Astrocyte (in vitro differentiated cells and primary cell): ENCODE measurements at regions not wholly inside any gene's neighbourhood (a gene's known extent, or its start where the extent isn't known, plus 50 kb on each side); places are given as distances from the start of the nearest gene placed in this dataset.

Experiments used
- CTCF ChIP-seq: IDR thresholded peaks from 2 replicates; pipeline ENCODE4 v1.5.1; 2011; ENCODE audit warnings: low read depth, mild to moderate bottlenecking, inconsistent platforms, low read length, moderate library complexity; ENCODE audit not compliant: insufficient read depth
- EZH2 ChIP-seq: IDR thresholded peaks from 2 replicates; pipeline ENCODE4 v1.6.1; 2012; ENCODE audit warnings: mild to moderate bottlenecking, low read length, inconsistent platforms; ENCODE audit not compliant: insufficient read depth

- peak; percentile 67 for TF ChIP-seq CTCF
- TF ChIP-seq EZH2: no peak
Measured at GRCh38 chr2:16613539-16614011, 52.1 kb downstream of the CYRIA start.
